Left ventricle myocardium inferior (tissue), 1 donor: ENCODE measurements at regions not wholly inside any gene's neighbourhood (a gene's known extent, or its start where the extent isn't known, plus 50 kb on each side); places are given as distances from the start of the nearest gene placed in this dataset.
"Not testable (repeated sequence)": the region's sequence is repeated elsewhere in the genome, so short reads cannot be mapped to it uniquely, and the experiment has no call there.

ENCODE experiments used
- DNase-seq: peaks from one replicate; pipeline ENCODE4 v3.0.0-alpha.2; 2020
- H3K27ac ChIP-seq: fragments of 200-600 bp; replicated peaks from 2 replicates; pipeline ENCODE4 v1.8.0; 2021
- H3K27me3 ChIP-seq: fragments of 200-600 bp; 2 replicates; pipeline ENCODE4 v1.8.0; 2021; ENCODE audit warnings: low read depth
- H3K36me3 ChIP-seq: fragments of 200-600 bp; 2 replicates; pipeline ENCODE4 v1.8.0; 2021
- H3K4me1 ChIP-seq: fragments of 200-600 bp; 2 replicates; pipeline ENCODE4 v1.8.0; 2021
- H3K4me3 ChIP-seq: fragments of 200-600 bp; 2 replicates; pipeline ENCODE4 v1.8.0; 2021; ENCODE audit warnings: mild to moderate bottlenecking, moderate library complexity
- H3K9me3 ChIP-seq: fragments of 200-600 bp; replicated peaks from 2 replicates; pipeline ENCODE4 v1.8.0; 2021
- CTCF ChIP-seq: fragments of 200-600 bp; IDR thresholded peaks from 2 replicates; pipeline ENCODE4 v1.8.0; 2021; ENCODE audit warnings: antibody characterized with exemption, mild to moderate bottlenecking, borderline replicate concordance
- intact Hi-C: fragments of 100-400 bp; cut with micrococcal nuclease; formaldehyde crosslinking; loops from one replicate; pipeline ENCODE4 v1.11.0; 2022
- donor health status: DM: no; HTN: yes; CAD: no; lungs with severe emphysema.

- H3K4me1 ChIP-seq, H3K27me3 ChIP-seq, DNase-seq, H3K36me3 ChIP-seq, H3K4me3 ChIP-seq, H3K9me3 ChIP-seq, H3K27ac ChIP-seq, intact Hi-C loops: not testable (repeated sequence)
These were observed 52.5 kb downstream of the KIAA0408 start for GRCh38 chr6:127406722-127407121.

GRCh38 chr6:127406122-127406521 is 53.1 kb downstream of the KIAA0408 start:
- H3K27ac ChIP-seq = no peak overlapping the region
- no peak for TF ChIP-seq CTCF

GRCh38 chr6:127404594-127405178 is 54.5 kb downstream of the KIAA0408 start:
- no peaks in the 10 kb centered on the region for H3K4me1 ChIP-seq
- no peaks in the 10 kb centered on the region for H3K36me3 ChIP-seq
- TF ChIP-seq CTCF = no peak
- no peak overlapping the region for H3K4me3 ChIP-seq
- H3K27ac ChIP-seq = no peak overlapping the region
- H3K27me3 ChIP-seq = no peaks in the 10 kb centered on the region
- intact Hi-C loops = no loop called here
- no peak for DNase-seq
- peaks cover 4% of the 10 kb centered on the region for H3K9me3 ChIP-seq

More at GRCh38 chr6:127406122-127406521, 53.1 kb downstream of the KIAA0408 start:
- Histone ChIP-seq H3K36me3 (no peaks in the 10 kb centered on the region), H3K4me3 (no peak overlapping the region), H3K27me3 (no peaks in the 10 kb centered on the region), H3K9me3 (peaks cover 4% of the 10 kb centered on the region), H3K4me1 (no peaks in the 10 kb centered on the region)
- intact Hi-C loops = no loop called here
- DNase-seq = no peak

GRCh38 chr6:127404133-127404532 is 55.1 kb downstream of the KIAA0408 start:
- no peak for TF ChIP-seq CTCF
- no peaks in the 10 kb centered on the region for H3K27me3 ChIP-seq
- DNase-seq = no peak
- no peak overlapping the region for H3K4me3 ChIP-seq
- intact Hi-C loops = no loop called here
- H3K9me3 ChIP-seq = peaks cover 4% of the 10 kb centered on the region
- no peaks in the 10 kb centered on the region for H3K36me3 ChIP-seq
- H3K4me1 ChIP-seq = no peaks in the 10 kb centered on the region
- H3K27ac ChIP-seq = no peak overlapping the region

- Histone ChIP-seq H3K36me3 (no peaks in the 10 kb centered on the region), H3K4me1 (no peaks in the 10 kb centered on the region), H3K27ac (no peak overlapping the region), H3K27me3 (no peaks in the 10 kb centered on the region), H3K4me3 (no peak overlapping the region), H3K9me3 (peaks cover 4% of the 10 kb centered on the region)
- DNase-seq = no peak
- TF ChIP-seq CTCF = no peak
- intact Hi-C loops = no loop called here
These were observed 55.6 kb downstream of the KIAA0408 start for GRCh38 chr6:127403636-127404035.

- intact Hi-C loops = no loop called here
- Histone ChIP-seq H3K4me1 (no peaks in the 10 kb centered on the region), H3K27ac (no peak overlapping the region), H3K36me3 (no peaks in the 10 kb centered on the region), H3K9me3 (peaks cover 4% of the 10 kb centered on the region), H3K4me3 (no peak overlapping the region), H3K27me3 (no peaks in the 10 kb centered on the region)
- TF ChIP-seq CTCF = no peak
- DNase-seq = no peak
These were observed 56.1 kb downstream of the KIAA0408 start for GRCh38 chr6:127402890-127403617.
